Suppressor macrophage treated with lipopolysaccharide for 1 hour (primary cell): ENCODE measurements at regions not wholly inside any gene's neighbourhood (a gene's known extent, or its start where the extent isn't known, plus 50 kb on each side); places are given as distances from the start of the nearest gene placed in this dataset.
"Not testable (repeated sequence)": the region's sequence is repeated elsewhere in the genome, so short reads cannot be mapped to it uniquely, and the experiment has no call there.

Source experiments
- DNase-seq, 3 donors: peaks; one replicate each; pipeline ENCODE4 v3.0.0-alpha.2; 2020 to 2022

- DNase-seq: no peak
These were observed 422.5 kb downstream of the BTG1 start for GRCh38 chr12:91723191-91723590.

GRCh38 chr12:91722072-91722471 is 423.6 kb downstream of the BTG1 start:
- no peak for DNase-seq

- DNase-seq: no peak
These were observed 424.6 kb downstream of the BTG1 start for GRCh38 chr12:91721023-91721422.

GRCh38 chr12:91718326-91718725 is 427.3 kb downstream of the BTG1 start:
- DNase-seq: no peak

DNA sequence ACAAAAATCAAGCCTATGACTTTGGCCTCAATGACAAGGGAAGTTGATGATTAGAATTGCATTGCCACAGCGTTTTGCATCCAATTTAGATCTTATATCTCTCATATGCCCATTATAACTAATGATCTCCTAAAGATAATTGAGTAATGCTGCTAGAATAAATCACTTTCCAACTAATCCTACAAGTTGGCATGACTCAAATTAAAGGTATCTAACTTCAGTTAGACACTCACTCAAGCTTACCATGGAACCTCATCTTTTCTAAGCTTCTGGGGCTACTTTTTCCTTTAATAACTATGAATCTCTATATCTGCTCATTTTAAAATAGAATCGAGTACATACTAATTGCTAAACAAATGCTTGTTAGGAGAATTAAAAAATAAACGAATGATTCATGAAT is 427.8 kb downstream of the BTG1 start:
- DNase-seq: no peak

DNA sequence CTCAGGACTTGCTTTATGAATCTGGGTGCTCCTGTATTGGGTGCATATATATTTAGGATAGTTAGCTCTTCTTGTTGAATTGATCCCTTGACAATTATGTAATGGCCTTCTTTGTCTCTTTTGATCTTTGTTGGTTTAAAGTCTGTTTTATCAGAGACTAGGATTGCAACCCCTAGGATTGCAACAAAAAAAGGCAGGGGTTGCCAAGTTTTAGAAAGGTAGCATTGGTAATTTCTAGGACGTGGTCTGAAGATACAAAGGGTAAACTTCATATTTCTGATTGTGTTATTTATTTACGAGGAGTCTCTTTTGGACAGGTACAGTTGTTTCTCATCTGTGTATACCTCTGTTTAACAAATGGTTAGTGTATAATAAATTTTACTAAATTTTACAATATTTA is 433.7 kb downstream of the BTG1 start:
- DNase-seq: not testable (repeated sequence)

DNA sequence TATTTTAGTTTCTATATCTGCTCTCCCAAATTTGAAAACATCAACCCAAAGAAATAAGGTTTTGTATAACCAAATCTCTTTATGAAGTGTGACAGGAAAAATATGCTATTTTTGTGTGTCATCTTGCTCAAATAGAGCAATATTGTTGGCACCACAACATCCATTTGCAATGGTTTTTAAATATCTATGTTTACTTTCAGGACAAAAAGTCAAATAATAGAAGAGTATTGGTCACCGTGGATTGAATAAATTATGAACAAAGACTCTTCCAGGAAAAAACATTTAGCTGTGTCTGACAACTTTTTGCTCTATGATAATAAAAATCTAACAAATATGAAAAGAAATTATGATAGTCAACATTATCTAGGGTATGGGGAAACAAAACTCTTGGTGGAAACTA is 439.2 kb downstream of the BTG1 start:
- DNase-seq: no peak

DNA sequence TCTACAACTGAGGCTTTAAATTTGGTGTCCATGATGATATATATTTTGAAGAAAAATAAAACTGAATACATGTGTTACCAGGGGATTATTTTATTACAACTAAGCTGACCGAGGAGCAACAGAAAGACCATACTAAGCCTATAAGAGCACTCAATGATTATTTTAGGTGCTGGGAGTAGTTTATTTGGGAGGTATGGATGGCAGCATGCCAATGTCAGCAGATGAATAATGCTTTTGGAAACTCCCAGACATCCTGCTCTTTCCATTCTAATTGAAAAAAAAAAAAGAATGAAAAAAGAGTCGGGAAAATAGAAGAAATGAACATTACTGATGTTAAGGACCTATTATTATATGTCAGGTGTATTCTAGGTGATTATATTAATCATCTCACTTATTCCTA is 441.2 kb downstream of the BTG1 start:
- peak in 1 of 3 donors; percentile 1 for DNase-seq

- DNase-seq: no peak
These were observed 442.0 kb downstream of the BTG1 start for GRCh38 chr12:91703491-91704283.

- DNase-seq: no peak
These were observed 442.7 kb downstream of the BTG1 start for GRCh38 chr12:91702843-91703425.

- no peak for DNase-seq
These were observed 449.7 kb downstream of the BTG1 start for GRCh38 chr12:91695964-91696363.

DNA sequence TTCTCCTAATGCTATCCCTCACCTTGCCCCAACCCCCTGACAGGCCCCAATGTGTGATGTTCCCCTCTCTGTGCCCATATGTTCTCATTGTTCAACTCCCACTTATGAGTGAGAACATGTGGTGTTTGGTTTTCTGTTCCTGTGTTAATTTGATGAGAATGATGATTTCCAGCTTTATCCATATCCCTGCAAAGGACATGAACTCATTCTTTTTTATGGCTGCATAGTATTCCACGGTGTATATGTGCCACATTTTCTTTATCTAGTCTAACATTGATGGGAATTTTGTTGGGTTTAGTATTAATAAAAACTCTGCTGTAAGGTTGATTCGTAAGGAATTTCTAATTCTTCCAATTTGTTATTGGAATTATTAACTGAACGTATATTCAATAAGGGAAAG is 450.2 kb downstream of the BTG1 start:
- not testable (repeated sequence) for DNase-seq

- DNase-seq: no peak
These were observed 455.1 kb downstream of the BTG1 start for GRCh38 chr12:91690531-91690930.

- peak in 2 of 3 donors; percentile 4 to 7 for DNase-seq
These were observed 458.3 kb downstream of the BTG1 start for GRCh38 chr12:91687052-91688017.

- DNase-seq: peak in 1 of 3 donors; percentile 5
These were observed 459.7 kb downstream of the BTG1 start for GRCh38 chr12:91685917-91686316.

- no peak for DNase-seq
These were observed 463.9 kb downstream of the BTG1 start for GRCh38 chr12:91681751-91682150.

GRCh38 chr12:91680864-91681263 is 464.8 kb downstream of the BTG1 start:
- DNase-seq: no peak

DNA sequence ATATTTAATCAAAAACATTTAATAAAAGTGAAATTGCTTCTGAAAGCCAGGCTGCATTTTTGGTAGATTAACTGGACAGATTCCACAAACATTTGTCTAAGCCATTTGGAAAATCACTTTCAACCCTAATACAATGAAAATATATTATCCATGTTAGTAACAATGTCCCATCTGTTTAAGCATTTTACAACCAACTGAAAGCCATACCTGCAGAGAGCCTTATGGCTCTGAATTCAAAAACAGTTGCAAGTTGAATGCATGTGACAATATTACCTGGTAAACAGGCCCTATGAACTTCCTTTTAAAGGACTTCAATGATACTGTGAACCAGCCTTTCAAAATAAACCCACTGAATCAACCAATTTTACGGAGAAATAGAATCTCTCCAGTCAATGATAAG is 468.1 kb downstream of the BTG1 start:
- DNase-seq: no peak

- no peak for DNase-seq
These were observed 470.2 kb downstream of the BTG1 start for GRCh38 chr12:91675401-91675800.

GRCh38 chr12:91672130-91672529 is 473.5 kb downstream of the BTG1 start:
- DNase-seq: no peak

GRCh38 chr12:91667694-91668093 is 478.0 kb downstream of the BTG1 start:
- DNase-seq: no peak

GRCh38 chr12:91663744-91664143 is 481.1 kb upstream of the DCN start:
- no peak for DNase-seq

GRCh38 chr12:91663310-91663709 is 480.7 kb upstream of the DCN start:
- DNase-seq: no peak

DNA sequence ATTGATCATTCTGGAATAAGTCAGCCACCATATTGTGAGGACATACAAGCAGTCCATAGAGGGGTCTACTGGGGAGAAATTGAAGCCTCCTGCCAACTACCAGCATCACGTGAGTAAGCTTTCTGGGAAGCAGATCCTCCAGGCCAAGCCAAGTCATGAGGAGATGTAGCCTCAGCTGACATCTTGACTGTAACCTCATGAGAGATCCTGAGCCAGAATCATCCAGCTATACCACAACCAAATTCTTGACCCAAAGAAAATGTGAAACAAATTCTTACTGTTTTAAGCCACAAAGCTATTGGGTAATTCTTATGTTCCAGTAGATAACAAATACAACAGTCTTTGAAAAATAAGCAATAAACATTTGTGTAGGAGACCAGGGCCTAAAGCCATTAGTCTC is 479.4 kb upstream of the DCN start:
- DNase-seq: no peak
